GM19463 (cell line): ENCODE measurements at regions not wholly inside any gene's neighbourhood (a gene's known extent, or its start where the extent isn't known, plus 50 kb on each side); places are given as distances from the start of the nearest gene placed in this dataset.

ENCODE experiments used
- ATAC-seq: cut with Tn5 transposase; IDR thresholded peaks from one replicate; pipeline ENCODE4 v1.9.1; 2021; ENCODE audit warnings: mild to moderate bottlenecking, moderate library complexity; ENCODE audit not compliant: unreplicated experiment

- ATAC-seq, result no peak
Observed at GRCh38 chr4:24172406-24172805, 282.6 kb upstream of the PPARGC1A start.

- ATAC-seq, result no peak
Observed at GRCh38 chr4:24169956-24170355, 280.1 kb upstream of the PPARGC1A start.

GRCh38 chr4:24168658-24169057 lies 278.8 kb upstream of the PPARGC1A start:
- ATAC-seq, result no peak

GRCh38 chr4:24166501-24166900 lies 276.7 kb upstream of the PPARGC1A start:
- no peak for ATAC-seq

GRCh38 chr4:24164797-24165196 lies 274.9 kb upstream of the PPARGC1A start:
- no peak for ATAC-seq

GRCh38 chr4:24164054-24164693 lies 274.3 kb upstream of the PPARGC1A start:
- ATAC-seq, result no peak

GRCh38 chr4:24163314-24163713 lies 273.5 kb upstream of the PPARGC1A start:
- ATAC-seq, result no peak

- no peak for ATAC-seq
Observed at GRCh38 chr4:24160358-24160757, 270.5 kb upstream of the PPARGC1A start.

- ATAC-seq, result no peak
Observed at GRCh38 chr4:24158031-24158430, 268.2 kb upstream of the PPARGC1A start.

- no peak for ATAC-seq
Observed at GRCh38 chr4:24150034-24150433, 260.2 kb upstream of the PPARGC1A start.

- no peak for ATAC-seq
Observed at GRCh38 chr4:24146127-24146526, 256.3 kb upstream of the PPARGC1A start.

GRCh38 chr4:24145591-24145990 lies 255.7 kb upstream of the PPARGC1A start:
- ATAC-seq, result no peak

GRCh38 chr4:24144381-24144780 lies 254.5 kb upstream of the PPARGC1A start:
- no peak for ATAC-seq

- ATAC-seq, result no peak
Observed at GRCh38 chr4:24143741-24144140, 253.9 kb upstream of the PPARGC1A start.

GRCh38 chr4:24141836-24142235 lies 252.0 kb upstream of the PPARGC1A start:
- ATAC-seq, result no peak

- ATAC-seq, result no peak
Observed at GRCh38 chr4:24140892-24141291, 251.0 kb upstream of the PPARGC1A start.

- no peak for ATAC-seq
Observed at GRCh38 chr4:24137671-24138601, 248.1 kb upstream of the PPARGC1A start.

GRCh38 chr4:24131954-24132673 lies 242.3 kb upstream of the PPARGC1A start:
- ATAC-seq, result no peak

GRCh38 chr4:24130637-24131036 lies 240.8 kb upstream of the PPARGC1A start:
- no peak for ATAC-seq

- ATAC-seq, result no peak
Observed at GRCh38 chr4:24126776-24127175, 236.9 kb upstream of the PPARGC1A start.

- no peak for ATAC-seq
Observed at GRCh38 chr4:24121395-24122175, 231.7 kb upstream of the PPARGC1A start.
